ENCODE measurements at regions not wholly inside any gene's neighbourhood (a gene's known extent, or its start where the extent isn't known, plus 50 kb on each side); places are given as distances from the start of the nearest gene placed in this dataset.

DNA sequence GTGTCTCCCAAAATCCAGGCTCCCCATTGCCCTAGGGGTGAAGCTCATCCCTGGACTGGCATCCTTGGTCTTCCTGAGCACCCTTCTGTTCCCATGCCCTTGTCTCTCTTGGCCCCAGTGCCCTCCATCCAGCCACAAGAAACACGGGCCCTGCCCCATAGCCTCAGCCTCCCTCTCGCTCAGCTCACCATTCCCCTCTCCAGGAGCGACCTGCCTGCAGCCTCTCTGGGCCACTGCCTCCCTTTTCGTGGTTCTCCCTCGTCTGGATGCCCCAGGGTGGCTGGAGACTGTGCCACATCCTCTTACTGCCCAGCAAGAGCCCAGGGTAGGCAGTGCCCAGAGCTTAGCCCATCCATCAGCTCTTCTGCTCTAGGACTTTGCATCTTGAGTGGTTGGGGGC lies 532.1 kb downstream of the TBC1D22A start:
- DNase-seq (ENCODE audit: low read depth in 2 of 2): no peak

DNA sequence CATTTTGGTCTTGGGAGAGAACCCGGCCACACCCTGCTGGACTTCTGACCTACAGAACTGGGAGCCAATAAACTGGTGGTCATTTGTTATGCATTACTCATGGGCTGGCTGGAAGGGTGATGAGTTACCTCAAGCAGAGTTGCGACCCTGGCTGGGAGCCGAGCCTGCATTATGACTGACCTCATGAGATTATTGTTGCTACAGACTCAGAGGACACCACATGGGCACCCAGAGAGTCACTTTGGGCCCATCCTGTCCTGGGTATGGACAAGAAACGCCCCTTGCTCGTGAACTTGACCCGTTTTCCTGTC lies 531.7 kb downstream of the TBC1D22A start:
- DNase-seq (ENCODE audit: low read depth in 2 of 2): no peak

DNA sequence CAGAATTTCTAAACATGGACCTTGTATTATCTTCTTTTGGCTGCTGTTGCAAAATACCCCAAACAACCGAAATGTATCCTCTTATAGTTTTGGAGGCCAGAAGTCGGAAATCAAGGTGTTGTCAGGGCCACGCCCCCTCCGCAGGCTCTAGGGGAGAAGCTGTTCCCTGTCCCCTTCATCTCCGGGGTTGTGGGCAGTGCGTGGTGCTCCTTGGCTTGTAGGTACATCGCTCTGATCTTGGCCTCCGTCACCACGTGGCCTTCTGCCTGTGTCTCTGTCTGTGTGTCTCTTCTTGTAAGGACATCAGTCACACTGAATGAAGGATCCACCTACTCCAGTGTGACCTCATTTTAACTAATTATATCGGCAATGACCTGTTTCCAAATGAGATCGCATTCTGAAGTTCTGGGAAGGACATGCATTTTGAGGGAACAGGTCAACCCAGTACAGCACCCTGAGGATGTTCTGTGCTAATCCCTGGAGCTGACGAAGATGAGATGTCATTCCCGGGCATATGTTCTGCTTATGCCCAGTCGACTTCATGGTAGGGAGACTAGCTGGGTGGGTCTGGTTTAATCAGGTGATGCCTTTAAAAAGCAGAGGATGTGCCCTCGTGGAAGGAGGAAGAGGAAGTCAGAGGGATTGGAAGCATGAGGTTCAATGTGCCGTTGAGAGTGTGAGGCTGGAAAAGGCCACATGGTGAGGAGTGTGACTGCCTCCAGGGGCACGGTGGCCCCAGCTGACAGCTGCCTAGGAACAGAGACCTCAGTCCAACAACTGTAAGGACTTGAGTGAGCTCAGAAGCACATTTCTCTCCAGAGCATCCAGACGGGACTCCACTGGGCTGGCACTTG lies 531.1 kb downstream of the TBC1D22A start:
- no peak for DNase-seq (ENCODE audit: low read depth in 2 of 2)

DNA sequence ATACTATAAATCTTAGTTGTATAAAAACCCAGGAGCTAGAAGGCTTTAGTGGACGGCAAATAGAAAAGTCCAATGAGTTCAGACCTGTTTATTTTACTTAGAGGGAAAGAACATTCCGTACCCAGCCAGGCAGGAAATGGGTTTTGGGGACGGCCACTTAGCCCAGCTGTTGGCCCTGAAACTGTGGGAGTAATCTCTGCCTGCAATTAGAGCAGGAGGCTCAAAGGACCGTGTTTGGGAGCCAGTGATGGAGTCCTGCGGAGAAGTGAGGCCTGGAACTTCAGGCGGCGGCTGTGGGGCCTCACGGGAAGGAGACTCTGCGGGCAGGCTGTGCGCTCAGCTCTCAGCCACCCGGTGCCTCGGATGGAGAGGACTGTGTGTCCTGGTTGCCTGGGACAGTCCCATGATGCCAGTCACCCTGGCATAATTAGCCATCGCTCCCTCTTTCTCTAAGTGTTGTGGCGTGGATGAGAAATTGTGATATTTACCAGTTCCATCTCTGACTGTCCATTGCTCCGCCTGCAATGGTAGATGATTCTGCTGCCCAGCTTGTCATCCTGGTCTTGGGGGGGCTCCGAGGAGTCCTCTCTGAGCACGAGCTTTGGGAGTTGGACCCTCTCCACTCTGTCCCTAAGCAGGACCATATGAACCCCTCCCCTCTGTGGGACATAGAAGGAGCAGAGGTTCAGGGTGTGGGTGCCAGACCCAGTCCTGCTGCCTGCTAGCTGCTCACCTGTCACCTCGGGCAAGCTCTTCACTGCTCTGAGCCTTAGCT lies 530.3 kb downstream of the TBC1D22A start:
- no peak for DNase-seq (ENCODE audit: low read depth in 2 of 2)

DNA sequence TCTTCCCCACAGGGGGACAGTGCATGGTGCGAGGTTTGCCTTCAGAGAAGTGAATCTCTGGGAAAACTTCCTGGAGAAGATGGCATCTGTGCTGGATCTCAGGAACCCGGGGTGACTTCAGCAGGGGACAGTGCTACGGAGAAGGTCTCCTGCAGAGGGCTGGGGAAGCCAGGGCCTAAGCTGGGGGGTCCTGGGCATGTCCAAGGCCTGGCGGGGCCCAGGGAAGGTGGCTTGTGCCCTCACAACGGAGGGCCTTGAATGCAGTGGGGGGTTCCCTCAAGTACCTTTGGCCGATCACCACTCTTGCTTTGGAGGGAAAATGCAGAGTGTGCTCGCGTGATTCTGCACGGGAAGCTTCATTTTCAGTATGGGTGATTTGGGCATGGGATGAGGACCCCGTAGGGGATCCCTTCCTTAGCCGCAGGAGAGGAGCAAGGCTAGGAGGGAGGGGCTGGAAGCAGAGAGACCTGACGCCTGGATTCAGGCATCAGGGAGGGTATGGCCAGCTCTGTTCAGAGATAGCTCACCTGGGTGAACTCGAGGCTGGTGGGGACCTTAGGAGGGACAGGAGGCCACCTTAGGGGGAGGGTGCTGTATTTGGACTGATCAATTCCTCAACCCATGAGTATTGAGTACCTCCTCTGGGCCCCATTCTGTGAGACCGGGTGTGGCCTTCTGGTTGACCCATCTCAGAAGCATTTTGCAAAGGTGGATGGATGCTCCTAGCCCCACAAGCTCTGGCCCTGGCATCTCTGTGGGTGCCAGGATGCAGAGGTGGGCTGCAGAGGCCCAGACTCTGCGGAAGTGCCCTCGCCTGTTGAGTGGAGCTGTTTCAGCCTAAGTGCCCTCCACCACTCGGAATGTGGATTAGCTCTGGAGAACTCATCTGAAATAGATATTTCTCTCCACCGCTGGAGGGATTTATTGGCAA lies 529.4 kb downstream of the TBC1D22A start:
- no peak for DNase-seq (ENCODE audit: low read depth in 2 of 2)

DNA sequence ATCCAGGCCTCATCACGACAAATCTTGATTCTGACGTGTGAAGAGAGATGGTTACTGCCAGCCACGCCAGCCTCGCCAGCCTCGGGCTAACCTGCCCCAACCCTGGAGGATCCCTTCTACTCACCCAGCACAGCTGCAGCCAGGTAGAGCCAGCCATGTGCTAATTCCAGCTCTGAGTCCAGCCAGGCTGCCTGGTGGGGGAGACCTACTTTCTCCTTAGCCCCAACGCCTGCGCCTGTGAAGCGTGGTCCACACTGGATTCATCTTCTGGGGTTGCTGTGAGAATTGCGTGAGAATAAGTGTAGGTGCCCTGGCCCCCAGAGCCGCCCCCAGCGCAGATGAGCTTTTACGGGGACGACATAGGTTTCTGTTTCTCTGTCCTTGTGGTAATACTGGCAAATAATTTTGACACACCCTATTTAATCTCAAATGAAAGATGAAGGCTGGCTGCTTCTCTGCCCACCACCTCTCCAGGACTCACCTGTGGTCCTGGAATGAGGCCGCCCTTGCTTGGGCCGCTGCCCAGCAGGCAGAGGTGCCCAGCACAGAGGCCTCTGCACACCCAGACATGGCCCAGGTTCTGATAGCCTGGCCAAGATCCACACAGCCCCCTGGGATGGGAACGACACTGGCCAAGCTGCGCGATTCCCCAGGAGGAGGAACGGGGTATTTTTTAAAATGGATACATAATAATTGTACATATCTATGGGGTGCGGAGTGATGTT lies 528.4 kb downstream of the TBC1D22A start:
- no peak for DNase-seq (ENCODE audit: low read depth in 2 of 2)

DNA sequence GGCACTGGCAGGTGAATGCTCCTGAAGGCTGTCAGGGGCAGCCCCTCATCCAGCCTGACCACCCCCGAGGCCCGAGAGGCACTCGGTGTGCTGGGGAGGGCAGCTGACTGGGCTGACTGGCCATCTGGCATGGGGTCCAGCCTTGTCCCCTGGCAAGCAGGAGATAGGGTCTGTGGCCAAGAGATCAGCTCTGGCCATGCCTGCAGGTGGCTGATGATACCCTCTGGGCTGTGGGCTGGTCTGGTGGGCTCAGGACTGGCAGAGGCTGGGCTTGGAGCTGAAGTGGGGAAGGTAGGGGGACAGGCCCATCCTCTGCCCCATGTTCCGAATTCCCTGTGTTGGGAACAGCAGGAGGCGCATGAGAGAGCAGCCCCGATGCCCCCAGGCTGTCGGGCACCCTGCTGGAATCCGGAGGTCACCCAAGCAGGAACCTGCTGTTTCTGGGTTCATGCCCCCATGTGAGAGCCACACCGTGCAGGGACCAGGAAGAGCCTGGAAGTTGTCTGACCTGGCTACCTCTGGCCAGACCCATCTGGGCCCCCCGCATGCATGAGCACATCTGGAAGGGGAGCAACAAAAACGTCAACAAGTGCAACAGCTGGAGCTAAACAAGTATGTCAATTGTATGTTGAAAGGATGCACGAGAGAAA lies 527.0 kb downstream of the TBC1D22A start:
- DNase-seq (ENCODE audit: low read depth in 2 of 2): no peak

DNA sequence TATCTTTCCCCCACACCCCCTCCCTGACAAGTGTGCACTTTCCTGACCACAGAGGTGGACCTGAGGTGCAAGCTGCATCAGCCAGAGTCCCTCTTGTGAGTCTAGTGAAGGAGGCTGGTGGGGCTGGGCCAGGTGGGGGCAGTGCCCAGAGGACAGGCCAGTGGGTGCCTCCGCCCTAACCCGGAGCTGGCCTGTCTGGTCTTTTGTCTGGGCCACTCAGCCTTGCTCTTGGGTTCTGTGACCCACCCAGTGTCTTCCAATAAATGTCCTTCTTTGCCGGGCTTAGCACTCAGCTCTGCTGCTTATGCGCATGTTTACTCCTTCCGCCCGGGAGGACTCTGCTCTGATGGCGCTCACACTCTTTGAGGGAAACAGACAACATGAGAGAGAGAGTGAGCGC lies 526.2 kb downstream of the TBC1D22A start:
- no peak for DNase-seq (ENCODE audit: low read depth in 2 of 2)

DNA sequence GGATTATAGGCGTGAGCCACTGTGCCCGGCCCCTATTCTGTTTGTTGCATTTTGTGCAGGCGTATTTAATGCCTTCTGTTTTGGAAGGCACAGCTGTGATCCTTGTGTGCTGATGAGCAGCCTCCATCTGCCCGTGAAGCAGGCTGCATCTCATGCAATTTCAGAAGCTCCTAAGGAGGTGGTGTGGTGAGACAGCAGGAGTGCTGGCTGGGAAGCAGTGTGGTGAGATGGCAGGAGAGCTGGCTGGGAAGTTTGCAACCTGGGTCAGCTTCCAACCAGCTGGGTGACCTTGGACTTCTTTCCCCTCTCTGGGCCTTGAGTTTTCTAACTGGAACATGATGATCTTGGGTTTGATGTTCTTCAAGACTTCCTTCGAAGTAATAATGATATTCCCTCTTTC lies 525.1 kb downstream of the TBC1D22A start:
- no peak for DNase-seq (ENCODE audit: low read depth in 2 of 2)

DNA sequence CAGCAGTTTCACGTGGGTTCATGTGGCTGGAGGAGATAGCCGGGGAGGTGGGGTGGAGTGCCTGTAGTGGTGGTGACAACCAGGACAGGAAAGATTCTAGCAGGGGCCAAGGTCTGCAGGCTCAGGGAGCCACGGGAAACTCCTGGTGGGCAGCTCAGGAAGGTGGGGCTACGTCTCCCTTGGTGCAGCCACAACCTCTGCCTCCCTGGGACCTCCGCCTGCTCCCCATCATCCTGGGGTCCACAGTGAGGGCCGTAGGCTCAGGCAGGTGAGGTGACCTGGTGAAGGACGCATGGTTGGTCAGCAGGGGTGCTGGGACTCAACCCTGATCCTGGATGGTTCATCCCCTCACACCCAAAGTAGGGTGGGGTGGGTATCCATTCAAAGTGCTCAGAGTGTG lies 524.1 kb downstream of the TBC1D22A start:
- no peak for DNase-seq (ENCODE audit: low read depth in 2 of 2)

DNA sequence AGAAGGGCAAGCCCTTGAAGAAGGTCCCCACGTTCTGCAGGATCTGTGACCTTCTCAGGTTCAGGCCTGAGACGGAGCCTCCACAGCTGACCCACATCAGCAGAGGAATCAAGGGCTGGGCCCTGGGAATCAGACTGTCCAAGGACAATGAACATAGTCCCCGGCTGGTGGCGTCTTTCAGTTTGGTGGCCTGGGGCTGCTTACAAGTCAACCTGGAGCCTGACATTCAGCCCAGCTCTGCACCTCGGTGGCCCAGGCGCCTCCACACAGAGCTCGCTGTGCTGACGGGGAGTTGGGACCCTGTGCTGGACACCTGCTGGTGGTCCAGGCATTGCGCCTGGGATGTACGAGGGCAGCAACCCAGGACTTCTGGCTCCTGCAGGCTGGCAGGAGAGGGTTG lies 523.5 kb downstream of the TBC1D22A start:
- no peak for DNase-seq (ENCODE audit: low read depth in 2 of 2)

DNA sequence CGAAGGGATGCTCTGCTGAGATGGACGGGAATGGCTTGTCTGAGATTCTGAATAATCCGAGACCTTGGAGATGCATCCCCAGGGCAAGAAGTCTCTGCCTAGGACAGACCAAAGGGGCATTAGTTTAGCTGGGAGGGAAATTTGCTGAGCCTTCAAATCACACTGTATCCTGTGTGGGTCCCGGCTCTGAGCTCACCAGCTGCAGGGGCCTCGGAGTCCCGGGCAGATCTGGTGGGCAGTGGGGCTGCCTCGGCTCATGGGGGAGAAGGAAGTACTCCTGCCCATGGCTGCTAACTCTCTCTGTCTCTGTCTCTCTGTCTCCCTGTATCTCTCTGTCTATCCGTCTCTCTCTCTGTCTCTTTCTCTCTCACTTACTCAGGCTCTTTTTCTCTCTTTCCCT lies 522.4 kb downstream of the TBC1D22A start:
- no peak for DNase-seq (ENCODE audit: low read depth in 2 of 2)

DNA sequence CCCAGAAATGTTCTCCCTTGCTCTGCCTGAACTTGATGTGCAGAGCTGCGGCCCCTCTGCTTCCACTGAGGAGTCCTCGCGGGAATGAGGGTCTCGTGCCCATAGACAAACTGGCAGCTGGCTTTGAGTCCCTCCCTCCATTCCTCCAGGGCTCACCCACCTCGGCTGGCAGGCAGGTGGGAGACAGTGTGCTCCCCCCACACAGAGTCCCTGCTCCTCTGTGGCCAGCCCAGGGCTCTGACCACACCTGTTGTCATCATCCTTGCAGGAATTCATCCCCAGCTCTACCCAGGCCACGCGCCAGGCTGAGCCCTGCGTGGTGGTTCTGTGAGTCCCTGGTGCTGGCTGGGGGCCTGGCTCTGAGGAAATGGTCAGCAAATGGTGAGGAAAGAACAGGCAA lies 521.9 kb downstream of the TBC1D22A start:
- no peak for DNase-seq (ENCODE audit: low read depth in 2 of 2)

DNA sequence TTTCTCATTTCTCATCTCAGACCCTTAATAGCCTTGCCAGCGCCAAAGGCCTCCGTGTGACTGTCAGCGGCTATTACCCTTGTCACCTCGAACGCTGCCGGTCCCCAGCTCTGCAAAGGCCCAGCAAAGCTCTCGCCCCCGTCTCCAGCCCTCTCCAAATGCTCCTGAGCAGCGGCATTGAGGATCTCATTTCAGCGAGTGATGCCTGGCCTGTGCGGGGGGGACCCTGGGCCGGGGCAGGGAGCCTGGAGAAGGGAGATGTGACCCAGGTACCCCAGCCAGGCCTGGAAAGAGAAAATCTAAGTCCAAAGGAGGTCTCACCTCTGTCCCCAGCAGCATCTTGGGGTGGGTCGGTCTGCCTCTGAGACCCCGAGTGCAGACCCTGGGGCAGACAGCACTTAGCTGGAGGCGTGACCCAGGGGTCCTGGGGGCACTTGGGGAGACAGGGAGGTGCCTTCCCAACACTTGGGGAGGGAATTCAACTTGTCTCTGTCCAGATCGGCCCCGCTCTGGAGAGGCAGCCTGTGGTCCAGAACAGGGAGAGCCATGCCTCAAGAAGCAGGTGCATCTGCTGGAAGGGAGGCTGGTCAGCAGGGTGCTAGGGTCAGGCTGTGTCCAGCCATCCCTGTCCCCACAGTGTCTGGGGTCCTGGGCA lies 521.3 kb downstream of the TBC1D22A start:
- no peak for DNase-seq (ENCODE audit: low read depth in 2 of 2)

DNA sequence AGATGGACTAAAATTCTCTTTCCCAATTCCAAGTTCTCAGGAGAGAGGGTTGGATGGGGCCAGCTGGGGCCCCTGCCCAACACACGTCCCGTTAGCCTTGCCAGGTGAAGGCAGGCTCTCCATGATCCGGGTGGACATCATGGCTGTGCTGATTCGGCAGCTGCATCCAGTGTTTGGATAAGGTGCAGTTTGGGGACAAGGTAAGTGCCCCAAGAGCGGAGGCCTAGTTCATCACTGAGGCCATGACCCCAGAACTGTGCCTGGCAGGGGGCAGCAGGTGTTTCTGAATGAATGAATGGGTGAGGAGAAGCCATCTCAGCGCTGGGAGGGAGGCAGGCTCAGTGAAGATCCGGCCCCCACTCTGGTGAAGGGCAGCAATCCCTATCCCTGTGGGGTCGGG lies 520.4 kb downstream of the TBC1D22A start:
- no peak for DNase-seq (ENCODE audit: low read depth in 2 of 2)

DNA sequence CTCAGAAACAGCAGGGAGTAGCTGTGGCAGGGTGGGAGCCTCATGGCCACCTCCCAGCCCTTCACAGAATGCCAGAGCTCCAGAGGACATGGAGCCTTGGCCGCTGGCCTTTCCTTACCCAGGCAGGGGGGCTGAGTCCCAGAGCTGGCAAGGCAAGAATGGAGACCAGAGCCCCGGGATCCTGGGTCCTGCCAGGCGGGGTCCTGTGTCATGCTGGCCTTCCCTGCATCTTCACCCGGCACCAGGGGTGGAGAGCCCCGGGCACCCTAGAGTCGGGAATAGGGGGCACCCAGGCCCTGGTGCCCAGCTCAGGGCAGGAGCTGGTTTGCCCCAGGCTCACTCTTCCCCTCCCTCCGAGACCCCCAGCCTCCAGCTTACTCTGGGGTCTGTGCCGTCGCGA lies 519.9 kb downstream of the TBC1D22A start:
- DNase-seq (ENCODE audit: low read depth in 2 of 2): no peak

DNA sequence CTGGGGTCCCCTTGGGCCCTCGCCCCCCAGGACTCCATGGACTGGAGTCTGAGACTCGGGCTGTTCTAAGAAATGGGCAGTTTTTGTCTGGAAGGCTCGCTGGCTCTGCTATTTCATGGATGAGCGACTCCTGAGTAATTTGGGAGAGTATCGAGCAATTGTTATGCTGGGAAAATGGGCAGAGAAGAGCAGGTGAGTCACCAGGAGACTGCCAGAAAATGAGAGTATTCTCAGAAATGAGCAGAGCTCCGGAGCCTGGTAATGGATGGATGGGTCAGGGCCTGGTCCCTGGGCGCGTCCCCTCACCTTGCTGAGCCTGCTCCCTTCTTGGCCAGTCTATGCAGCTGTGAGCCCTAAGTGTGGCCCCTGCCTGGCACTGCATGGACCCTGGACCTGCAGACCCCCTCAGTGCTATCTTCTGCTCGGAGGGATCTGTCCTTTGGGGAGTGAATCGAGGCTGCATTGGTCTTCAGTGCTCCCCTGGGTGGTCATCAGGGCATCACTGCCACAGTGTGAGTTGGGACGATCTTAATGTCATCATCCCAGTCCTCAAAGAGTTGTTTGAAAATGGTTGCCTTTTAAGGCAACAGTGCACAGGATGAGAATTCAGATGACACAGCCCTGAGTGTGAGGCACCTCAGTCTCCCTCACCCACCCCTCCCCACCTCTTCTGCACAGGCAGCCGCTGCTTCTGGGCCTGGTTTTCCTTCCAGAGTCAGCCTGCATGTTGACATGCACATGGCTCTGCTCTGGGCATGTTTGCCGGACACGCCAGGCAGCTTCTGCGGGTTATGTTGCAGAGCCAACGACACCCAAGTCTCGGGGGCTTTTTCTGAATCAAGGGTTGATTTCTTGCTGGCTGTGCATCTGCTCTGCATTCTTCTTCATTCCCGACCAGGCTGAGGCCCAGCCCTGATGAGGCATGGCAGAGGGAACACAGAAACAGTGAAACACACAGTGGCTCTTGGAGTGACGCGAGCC lies 519.0 kb downstream of the TBC1D22A start:
- DNase-seq (ENCODE audit: low read depth in 2 of 2): no peak

DNA sequence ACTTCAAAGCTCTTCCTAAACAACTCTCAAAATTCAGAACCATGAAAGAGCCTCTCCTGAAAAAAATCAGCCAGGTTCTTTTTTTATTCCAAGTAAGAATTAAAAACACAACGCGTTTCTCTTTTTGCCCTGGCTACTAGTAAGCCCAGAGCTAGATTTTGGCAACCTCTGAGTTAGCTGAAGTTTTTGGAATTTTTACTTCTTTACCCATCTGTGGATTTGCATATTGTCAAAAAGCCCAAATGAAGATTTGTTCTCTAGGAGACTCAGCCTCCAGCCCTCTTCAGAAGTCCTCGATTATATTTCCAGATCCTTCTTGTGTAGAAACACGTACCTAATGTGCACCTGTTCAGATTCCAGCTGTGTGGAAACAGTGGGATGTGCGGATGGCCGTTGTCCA lies 517.9 kb downstream of the TBC1D22A start:
- DNase-seq (ENCODE audit: low read depth in 2 of 2): no peak

DNA sequence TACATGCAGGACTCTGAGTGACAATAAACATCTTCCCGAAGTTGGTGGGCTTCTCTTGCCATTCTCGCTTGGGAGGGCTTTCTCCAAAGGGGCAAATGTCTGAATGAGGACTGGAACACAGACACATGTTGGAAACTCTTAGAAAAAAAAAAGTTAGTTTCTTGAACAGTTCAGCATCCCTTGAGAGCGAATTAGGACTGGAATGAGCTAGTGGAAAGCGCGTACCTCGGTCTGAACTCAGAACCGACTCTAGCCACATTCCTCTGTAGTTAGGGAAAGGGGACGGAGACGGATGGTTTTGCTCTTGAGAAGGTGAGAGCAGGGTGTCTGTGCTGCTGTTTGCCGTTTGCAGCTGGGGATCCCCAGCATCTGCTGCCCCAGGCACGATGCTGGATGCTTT lies 517.3 kb downstream of the TBC1D22A start:
- no peak for DNase-seq (ENCODE audit: low read depth in 2 of 2)
